Neural cell (in vitro differentiated cells): ENCODE measurements at regions not wholly inside any gene's neighbourhood (a gene's known extent, or its start where the extent isn't known, plus 50 kb on each side); places are given as distances from the start of the nearest gene placed in this dataset.

Experiments
- H2AFZ ChIP-seq: fragments of 200-600, 300-800 bp; sonication (generic), shearing (Covaris generic); 2 replicates; pipeline ENCODE4 v1.6.0; 2014; ENCODE audit warnings: low read depth, mild to moderate bottlenecking, antibody characterized with exemption, low read length, moderate library complexity
- H3F3A ChIP-seq: fragments of 200-600 bp; shearing (Covaris generic); 2 replicates; pipeline ENCODE4 v1.6.1; 2016; ENCODE audit warnings: mild to moderate bottlenecking, moderate library complexity, mixed read lengths, antibody characterized with exemption, low read length; ENCODE audit not compliant: insufficient read depth, poor library complexity, severe bottlenecking
- H3K27ac ChIP-seq: fragments of 200-600, 300-800 bp; sonication (generic), shearing (Covaris generic); 2 replicates; pipeline ENCODE4 v1.5.1; 2014; ENCODE audit warnings: mild to moderate bottlenecking, low read length, moderate library complexity
- H3K27me3 ChIP-seq: fragments of 300-800, 200-600 bp; sonication (generic), shearing (Covaris generic); 2 replicates; pipeline ENCODE4 v1.6.0; 2014; ENCODE audit warnings: mild to moderate bottlenecking, low read depth, low read length, moderate library complexity; ENCODE audit not compliant: insufficient read depth
- H3K36me3 ChIP-seq: fragments of 300-800, 200-600 bp; sonication (generic), shearing (Covaris generic); 2 replicates; pipeline ENCODE4 v1.5.1; 2014; ENCODE audit warnings: mild to moderate bottlenecking, antibody characterized with exemption, low read length, moderate library complexity; ENCODE audit not compliant: insufficient read depth
- H3K4me2 ChIP-seq: fragments of 300-800, 200-600 bp; sonication (generic), shearing (Covaris generic); 2 replicates; pipeline ENCODE4 v1.6.0; 2014; ENCODE audit warnings: mild to moderate bottlenecking, low read length
- H3K4me3 ChIP-seq: fragments of 300-800, 200-600 bp; sonication (generic), shearing (Covaris generic); 2 replicates; pipeline ENCODE4 v1.5.1; 2014; ENCODE audit warnings: mild to moderate bottlenecking, low read length, moderate library complexity
- H3K79me2 ChIP-seq: fragments of 200-600 bp; shearing (Covaris generic); replicated peaks from 2 replicates; pipeline ENCODE4 v1.6.0; 2014; ENCODE audit warnings: mild to moderate bottlenecking, low read length, moderate library complexity; ENCODE audit not compliant: insufficient read depth
- H3K9ac ChIP-seq: fragments of 300-800, 200-600 bp; sonication (generic), shearing (Covaris generic); 2 replicates; pipeline ENCODE4 v1.6.1; 2016; ENCODE audit warnings: mild to moderate bottlenecking, low read length, mixed read lengths
- H3K9me2 ChIP-seq: fragments of 200-600 bp; shearing (Covaris generic); 2 replicates; pipeline ENCODE4 v1.6.1; 2016; ENCODE audit warnings: mild to moderate bottlenecking, low read length, mixed read lengths; ENCODE audit not compliant: insufficient read depth
- H3K9me3 ChIP-seq: fragments of 200-600, 300-800 bp; sonication (generic), shearing (Covaris generic); 2 replicates; pipeline ENCODE4 v1.6.1; 2016; ENCODE audit warnings: mild to moderate bottlenecking, mixed run types, low read length, moderate library complexity, mixed read lengths
- H4K20me1 ChIP-seq: fragments of 200-600 bp; shearing (Covaris generic); 2 replicates; pipeline ENCODE4 v1.6.1; 2016; ENCODE audit warnings: mild to moderate bottlenecking, mixed run types; ENCODE audit not compliant: insufficient read depth
- EP300 ChIP-seq: fragments of 450-650 bp; conservative IDR thresholded peaks from 2 replicates; pipeline ENCODE4 v1.6.1; 2014; ENCODE audit warnings: antibody characterized with exemption, mild to moderate bottlenecking, moderate library complexity; ENCODE audit not compliant: poor library complexity, severe bottlenecking
- EZH2 ChIP-seq: fragments of 200-600, 300-800 bp; shearing (Covaris generic), sonication (generic); IDR thresholded peaks from 2 replicates; pipeline ENCODE4 v1.6.1; 2014; ENCODE audit warnings: antibody characterized with exemption, low read length, borderline replicate concordance, mild to moderate bottlenecking; ENCODE audit not compliant: insufficient read depth, poor library complexity, severe bottlenecking
- MXI1 ChIP-seq: fragments of 450-650 bp; conservative IDR thresholded peaks from 2 replicates; pipeline ENCODE4 v1.6.1; 2014; ENCODE audit warnings: antibody characterized with exemption, mild to moderate bottlenecking; ENCODE audit not compliant: poor library complexity, severe bottlenecking
- POLR2AphosphoS5 ChIP-seq: IDR thresholded peaks from 2 replicates; pipeline ENCODE4 v1.6.1; 2012
- RAD21 ChIP-seq: fragments of 450-650 bp; conservative IDR thresholded peaks from 2 replicates; pipeline ENCODE4 v1.6.1; 2014; ENCODE audit warnings: antibody characterized with exemption, mild to moderate bottlenecking, moderate library complexity
- SMC3 ChIP-seq: fragments of 450-650 bp; conservative IDR thresholded peaks from 2 replicates; pipeline ENCODE4 v1.6.1; 2014; ENCODE audit warnings: antibody characterized with exemption, mild to moderate bottlenecking, moderate library complexity; ENCODE audit not compliant: poor library complexity
- TAF1 ChIP-seq: IDR thresholded peaks from 2 replicates; pipeline ENCODE4 v1.6.1; 2012; ENCODE audit warnings: low read depth
- TF ChIP-seq, protein P1 (sequence below): IDR thresholded peaks from 2 replicates; pipeline ENCODE4 v1.6.1; 2012; ENCODE audit warnings: borderline replicate concordance
- TF ChIP-seq, protein P2 (sequence below): fragments of 450-650 bp; IDR thresholded peaks from 2 replicates; pipeline ENCODE4 v1.5.1; 2014; ENCODE audit warnings: antibody characterized with exemption, mild to moderate bottlenecking, moderate library complexity; ENCODE audit not compliant: poor library complexity, severe bottlenecking

DNA sequence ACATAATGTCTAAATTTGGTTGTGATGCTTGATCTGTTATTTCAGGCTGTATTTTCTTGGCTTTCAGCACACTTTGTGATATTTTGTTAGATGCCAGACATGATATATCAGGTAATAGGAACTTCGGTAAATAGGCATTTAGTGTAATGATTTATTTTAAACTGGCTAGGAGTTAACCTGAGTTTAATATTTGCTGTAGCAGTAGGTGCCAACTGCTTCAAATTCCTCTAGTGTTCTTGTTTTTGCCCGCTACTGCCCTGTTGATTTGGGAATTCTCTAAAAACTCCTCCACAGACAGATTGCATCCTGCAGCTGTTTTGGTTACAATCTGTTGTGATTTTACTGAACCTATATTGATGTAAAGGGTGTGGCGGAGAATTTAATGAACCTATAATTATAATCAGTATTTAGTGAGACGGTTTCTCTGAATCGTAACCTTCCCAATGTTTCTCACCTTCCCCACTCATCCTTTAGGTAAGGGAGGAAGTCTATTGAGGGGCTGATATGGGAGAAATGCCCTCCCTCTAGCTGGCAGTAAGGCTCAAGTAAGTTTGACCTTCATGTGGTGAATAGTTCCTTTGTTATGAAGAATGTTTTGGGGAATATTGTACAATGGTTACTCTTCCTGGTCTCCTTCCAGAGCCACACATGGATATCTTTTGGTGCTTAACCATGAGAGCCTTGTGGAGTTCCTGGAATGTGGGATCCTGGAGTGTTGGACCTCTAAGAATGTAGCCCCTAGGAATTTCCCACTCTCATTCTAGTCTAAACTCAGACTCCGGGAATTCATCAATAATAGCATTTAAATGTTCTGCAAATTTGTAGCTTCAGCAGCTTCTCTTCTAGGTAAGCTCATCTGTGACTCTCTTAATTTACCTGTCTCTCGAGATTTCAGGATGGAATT is 634.1 kb downstream of the FSCB start:
- H3K27ac ChIP-seq, result no peak overlapping the region

GRCh38 chr14:43872222-43872621 is 634.9 kb downstream of the FSCB start:
- H3K9me2 ChIP-seq, result no peaks in the 10 kb centered on the region
- no peak overlapping the region for H2AFZ ChIP-seq
- H3K9ac ChIP-seq, result no peak overlapping the region
- no peaks in the 10 kb centered on the region for H4K20me1 ChIP-seq
- no peaks in the 10 kb centered on the region for H3K36me3 ChIP-seq
- H3K27ac ChIP-seq, result no peak overlapping the region
- no peak overlapping the region for H3K4me3 ChIP-seq
- H3K79me2 ChIP-seq, result no peaks in the 10 kb centered on the region
- no peaks in the 10 kb centered on the region for H3K27me3 ChIP-seq
- no peak overlapping the region for H3K4me2 ChIP-seq
- no peaks in the 10 kb centered on the region for H3F3A ChIP-seq
- TF ChIP-seq POLR2AphosphoS5, result no peak
- TF ChIP-seq, protein P1, sequence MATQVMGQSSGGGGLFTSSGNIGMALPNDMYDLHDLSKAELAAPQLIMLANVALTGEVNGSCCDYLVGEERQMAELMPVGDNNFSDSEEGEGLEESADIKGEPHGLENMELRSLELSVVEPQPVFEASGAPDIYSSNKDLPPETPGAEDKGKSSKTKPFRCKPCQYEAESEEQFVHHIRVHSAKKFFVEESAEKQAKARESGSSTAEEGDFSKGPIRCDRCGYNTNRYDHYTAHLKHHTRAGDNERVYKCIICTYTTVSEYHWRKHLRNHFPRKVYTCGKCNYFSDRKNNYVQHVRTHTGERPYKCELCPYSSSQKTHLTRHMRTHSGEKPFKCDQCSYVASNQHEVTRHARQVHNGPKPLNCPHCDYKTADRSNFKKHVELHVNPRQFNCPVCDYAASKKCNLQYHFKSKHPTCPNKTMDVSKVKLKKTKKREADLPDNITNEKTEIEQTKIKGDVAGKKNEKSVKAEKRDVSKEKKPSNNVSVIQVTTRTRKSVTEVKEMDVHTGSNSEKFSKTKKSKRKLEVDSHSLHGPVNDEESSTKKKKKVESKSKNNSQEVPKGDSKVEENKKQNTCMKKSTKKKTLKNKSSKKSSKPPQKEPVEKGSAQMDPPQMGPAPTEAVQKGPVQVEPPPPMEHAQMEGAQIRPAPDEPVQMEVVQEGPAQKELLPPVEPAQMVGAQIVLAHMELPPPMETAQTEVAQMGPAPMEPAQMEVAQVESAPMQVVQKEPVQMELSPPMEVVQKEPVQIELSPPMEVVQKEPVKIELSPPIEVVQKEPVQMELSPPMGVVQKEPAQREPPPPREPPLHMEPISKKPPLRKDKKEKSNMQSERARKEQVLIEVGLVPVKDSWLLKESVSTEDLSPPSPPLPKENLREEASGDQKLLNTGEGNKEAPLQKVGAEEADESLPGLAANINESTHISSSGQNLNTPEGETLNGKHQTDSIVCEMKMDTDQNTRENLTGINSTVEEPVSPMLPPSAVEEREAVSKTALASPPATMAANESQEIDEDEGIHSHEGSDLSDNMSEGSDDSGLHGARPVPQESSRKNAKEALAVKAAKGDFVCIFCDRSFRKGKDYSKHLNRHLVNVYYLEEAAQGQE, result no peak
- no peak for TF ChIP-seq SMC3
- TF ChIP-seq, protein P2, sequence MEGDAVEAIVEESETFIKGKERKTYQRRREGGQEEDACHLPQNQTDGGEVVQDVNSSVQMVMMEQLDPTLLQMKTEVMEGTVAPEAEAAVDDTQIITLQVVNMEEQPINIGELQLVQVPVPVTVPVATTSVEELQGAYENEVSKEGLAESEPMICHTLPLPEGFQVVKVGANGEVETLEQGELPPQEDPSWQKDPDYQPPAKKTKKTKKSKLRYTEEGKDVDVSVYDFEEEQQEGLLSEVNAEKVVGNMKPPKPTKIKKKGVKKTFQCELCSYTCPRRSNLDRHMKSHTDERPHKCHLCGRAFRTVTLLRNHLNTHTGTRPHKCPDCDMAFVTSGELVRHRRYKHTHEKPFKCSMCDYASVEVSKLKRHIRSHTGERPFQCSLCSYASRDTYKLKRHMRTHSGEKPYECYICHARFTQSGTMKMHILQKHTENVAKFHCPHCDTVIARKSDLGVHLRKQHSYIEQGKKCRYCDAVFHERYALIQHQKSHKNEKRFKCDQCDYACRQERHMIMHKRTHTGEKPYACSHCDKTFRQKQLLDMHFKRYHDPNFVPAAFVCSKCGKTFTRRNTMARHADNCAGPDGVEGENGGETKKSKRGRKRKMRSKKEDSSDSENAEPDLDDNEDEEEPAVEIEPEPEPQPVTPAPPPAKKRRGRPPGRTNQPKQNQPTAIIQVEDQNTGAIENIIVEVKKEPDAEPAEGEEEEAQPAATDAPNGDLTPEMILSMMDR, result no peak
- TF ChIP-seq EP300, result no peak
- no peak for TF ChIP-seq RAD21
- TF ChIP-seq EZH2, result no peak
- no peak for TF ChIP-seq MXI1
- no peak for TF ChIP-seq TAF1
- no peaks in the 10 kb centered on the region for H3K9me3 ChIP-seq

More for the DNA sequence above, 634.1 kb downstream of the FSCB start:
- Histone ChIP-seq H3K9ac (no peak overlapping the region), H3K79me2 (no peaks in the 10 kb centered on the region), H3K9me2 (no peaks in the 10 kb centered on the region), H3K27me3 (no peaks in the 10 kb centered on the region), H2AFZ (no peak overlapping the region), H3K9me3 (no peaks in the 10 kb centered on the region), H4K20me1 (no peaks in the 10 kb centered on the region), H3K36me3 (no peaks in the 10 kb centered on the region), H3K4me3 (no peak overlapping the region), H3F3A (no peaks in the 10 kb centered on the region), H3K4me2 (no peak overlapping the region)
- TF ChIP-seq SMC3 (no peak), EZH2 (no peak), POLR2AphosphoS5 (no peak), RAD21 (no peak), EP300 (no peak), MXI1 (no peak), TAF1 (no peak)
- TF ChIP-seq, protein P2, result no peak
- TF ChIP-seq, protein P1, result no peak
